Mesothelial cell of epicardium (in vitro differentiated cells): ENCODE measurements at regions not wholly inside any gene's neighbourhood (a gene's known extent, or its start where the extent isn't known, plus 50 kb on each side); places are given as distances from the start of the nearest gene placed in this dataset.

Source experiments
- DNase-seq, 2 experiments: peaks; one replicate each; pipeline ENCODE4 v3.0.0; 2021; ENCODE audit warnings: low spot score in 2 of 2; ENCODE audit not compliant: unreplicated experiment in 2 of 2
- H3K27ac Mint-ChIP-seq: 2 replicates; pipeline ENCODE4 v1.8.0; 2021; ENCODE audit warnings: mixed read lengths
- H3K27me3 Mint-ChIP-seq: 2 replicates; pipeline ENCODE4 v1.8.0; 2021; ENCODE audit warnings: low read depth, mixed read lengths
- H3K36me3 Mint-ChIP-seq: 2 replicates; pipeline ENCODE4 v1.8.0; 2021; ENCODE audit warnings: mixed read lengths
- H3K4me1 Mint-ChIP-seq: 2 replicates; pipeline ENCODE4 v1.8.0; 2021; ENCODE audit warnings: mixed read lengths
- H3K4me3 Mint-ChIP-seq: 2 replicates; pipeline ENCODE4 v1.8.0; 2021; ENCODE audit warnings: mild to moderate bottlenecking, moderate library complexity, mixed read lengths
- H3K9me3 Mint-ChIP-seq: 2 replicates; pipeline ENCODE4 v1.8.0; 2021; ENCODE audit warnings: mixed read lengths
- TF ChIP-seq, protein P1 (sequence below): fragments of 200-600 bp; sonication (generic); IDR thresholded peaks from one replicate; pipeline ENCODE4 v1.5.0; 2021; ENCODE audit warnings: antibody characterized with exemption; ENCODE audit not compliant: unreplicated experiment

GRCh38 chr7:27314111-27314510 is 71.5 kb downstream of the EVX1 start:
- Mint-ChIP-seq H3K36me3 (peaks cover under 1% of the 10 kb centered on the region), H3K9me3 (peaks cover 8% of the 10 kb centered on the region), H3K27me3 (no peaks in the 10 kb centered on the region), H3K27ac (peak overlapping the region; percentile 84), H3K4me3 (no peak overlapping the region), H3K4me1 (peaks cover 33% of the 10 kb centered on the region)
- DNase-seq, result no peak
- TF ChIP-seq, protein P1, sequence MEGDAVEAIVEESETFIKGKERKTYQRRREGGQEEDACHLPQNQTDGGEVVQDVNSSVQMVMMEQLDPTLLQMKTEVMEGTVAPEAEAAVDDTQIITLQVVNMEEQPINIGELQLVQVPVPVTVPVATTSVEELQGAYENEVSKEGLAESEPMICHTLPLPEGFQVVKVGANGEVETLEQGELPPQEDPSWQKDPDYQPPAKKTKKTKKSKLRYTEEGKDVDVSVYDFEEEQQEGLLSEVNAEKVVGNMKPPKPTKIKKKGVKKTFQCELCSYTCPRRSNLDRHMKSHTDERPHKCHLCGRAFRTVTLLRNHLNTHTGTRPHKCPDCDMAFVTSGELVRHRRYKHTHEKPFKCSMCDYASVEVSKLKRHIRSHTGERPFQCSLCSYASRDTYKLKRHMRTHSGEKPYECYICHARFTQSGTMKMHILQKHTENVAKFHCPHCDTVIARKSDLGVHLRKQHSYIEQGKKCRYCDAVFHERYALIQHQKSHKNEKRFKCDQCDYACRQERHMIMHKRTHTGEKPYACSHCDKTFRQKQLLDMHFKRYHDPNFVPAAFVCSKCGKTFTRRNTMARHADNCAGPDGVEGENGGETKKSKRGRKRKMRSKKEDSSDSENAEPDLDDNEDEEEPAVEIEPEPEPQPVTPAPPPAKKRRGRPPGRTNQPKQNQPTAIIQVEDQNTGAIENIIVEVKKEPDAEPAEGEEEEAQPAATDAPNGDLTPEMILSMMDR, result no peak

GRCh38 chr7:27315066-27315465 is 72.5 kb downstream of the EVX1 start:
- Mint-ChIP-seq H3K36me3 (peaks cover 4% of the 10 kb centered on the region), H3K9me3 (peaks cover 14% of the 10 kb centered on the region), H3K27ac (peak overlapping the region; percentile 84), H3K4me1 (peaks cover 33% of the 10 kb centered on the region), H3K27me3 (no peaks in the 10 kb centered on the region), H3K4me3 (no peak overlapping the region)
- DNase-seq, result no peak
- TF ChIP-seq, protein P1, result no peak

GRCh38 chr7:27316311-27316710 is 73.7 kb downstream of the EVX1 start:
- Mint-ChIP-seq H3K36me3 (peaks cover 4% of the 10 kb centered on the region), H3K27me3 (no peaks in the 10 kb centered on the region), H3K9me3 (peaks cover 14% of the 10 kb centered on the region), H3K27ac (no peak overlapping the region), H3K4me1 (peaks cover 33% of the 10 kb centered on the region), H3K4me3 (no peak overlapping the region)
- DNase-seq, result no peak
- TF ChIP-seq, protein P1, result no peak

DNA sequence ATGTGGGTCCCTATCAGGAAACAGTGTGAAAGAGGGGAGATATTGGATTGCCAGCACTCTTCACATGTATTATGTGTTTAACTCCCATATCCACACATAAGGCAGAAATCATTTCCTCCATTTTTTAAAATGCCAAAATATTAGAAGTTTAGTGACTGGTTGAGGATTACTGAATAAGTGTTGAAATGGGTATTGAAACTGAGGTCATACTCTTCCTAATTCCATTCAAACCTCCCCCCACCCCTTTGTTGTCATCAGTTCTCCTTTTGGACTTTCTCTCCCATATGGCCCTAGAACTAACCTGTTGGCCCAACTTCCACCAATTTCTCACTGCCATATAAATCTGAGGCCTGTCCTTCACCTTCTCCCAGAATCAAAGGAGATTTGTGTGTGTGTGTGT is 81.6 kb downstream of the EVX1 start:
- Mint-ChIP-seq H3K27me3 (peaks cover 1% of the 10 kb centered on the region), H3K9me3 (peaks cover 4% of the 10 kb centered on the region), H3K4me3 (no peak overlapping the region), H3K36me3 (peaks cover 3% of the 10 kb centered on the region), H3K4me1 (no peaks in the 10 kb centered on the region), H3K27ac (no peak overlapping the region)
- TF ChIP-seq, protein P1, result no peak
- DNase-seq, result no peak

GRCh38 chr7:27329909-27330308 is 87.3 kb downstream of the EVX1 start:
- Mint-ChIP-seq H3K36me3 (peaks cover 7% of the 10 kb centered on the region), H3K4me3 (no peak overlapping the region), H3K9me3 (peaks cover 17% of the 10 kb centered on the region), H3K27me3 (peaks cover 1% of the 10 kb centered on the region), H3K27ac (no peak overlapping the region), H3K4me1 (no peaks in the 10 kb centered on the region)
- DNase-seq, result no peak
- TF ChIP-seq, protein P1, result no peak

GRCh38 chr7:27339478-27339877 is 96.9 kb downstream of the EVX1 start:
- H3K27ac Mint-ChIP-seq, result no peak overlapping the region
- H3K4me1 Mint-ChIP-seq, result peaks cover 7% of the 10 kb centered on the region
- TF ChIP-seq, protein P1, result no peak
- no peak overlapping the region for H3K4me3 Mint-ChIP-seq
- no peak for DNase-seq
- no peaks in the 10 kb centered on the region for H3K36me3 Mint-ChIP-seq
- peaks cover 6% of the 10 kb centered on the region for H3K9me3 Mint-ChIP-seq
- H3K27me3 Mint-ChIP-seq, result no peaks in the 10 kb centered on the region
